Stimulated activated CD4-positive, alpha-beta T cell treated with anti-CD3 and anti-CD28 coated beads, Interleukin-15, amount 100 ng/mL, for 48 hours (primary cell): ENCODE measurements at regions not wholly inside any gene's neighbourhood (a gene's known extent, or its start where the extent isn't known, plus 50 kb on each side); places are given as distances from the start of the nearest gene placed in this dataset.
"Not testable (repeated sequence)": the region's sequence is repeated elsewhere in the genome, so short reads cannot be mapped to it uniquely, and the experiment has no call there.

Experiments
- DNase-seq, 2 donors: peaks; one replicate each; pipeline ENCODE4 v3.0.0-alpha.2; 2020; ENCODE audit warnings: low read depth in 2 of 2

DNA sequence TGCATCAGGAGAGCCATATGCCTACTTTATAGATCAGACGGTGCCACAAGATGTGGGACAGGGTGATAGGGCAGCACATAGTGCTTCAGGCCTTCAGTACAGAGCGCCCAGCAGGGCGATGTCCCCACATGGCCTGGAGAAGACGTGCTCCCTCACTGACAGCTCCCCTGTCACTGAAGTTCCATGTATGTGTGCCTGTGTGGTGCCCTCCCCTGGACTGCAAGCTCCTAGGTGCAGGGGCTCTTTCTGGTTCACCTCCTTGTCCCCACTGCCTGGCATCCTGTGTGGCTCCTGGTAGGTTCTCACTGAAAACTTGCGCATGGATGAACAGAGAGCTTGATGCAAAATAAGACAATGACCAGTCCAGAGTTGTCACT, 233.1 kb downstream of the GADD45G start:
- no peak for DNase-seq

DNA sequence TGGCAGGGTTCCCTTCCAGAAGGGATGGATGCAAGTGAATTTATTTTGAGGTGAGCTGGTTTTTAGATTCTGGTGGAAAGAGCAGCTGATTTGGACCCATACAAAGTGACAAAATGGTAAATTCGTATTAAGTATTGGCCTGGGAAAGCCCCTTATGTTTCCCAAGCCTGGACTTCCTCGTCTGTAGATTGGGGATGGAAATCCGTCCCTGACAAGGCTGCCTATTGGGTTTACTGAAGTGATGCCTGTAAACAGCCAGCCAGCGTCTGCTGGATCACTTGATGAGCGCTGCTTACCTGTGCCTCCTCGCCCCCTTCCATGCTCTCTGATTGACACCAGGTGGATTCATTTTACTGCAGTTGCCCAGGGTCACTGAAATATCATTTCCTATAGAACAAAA, 233.8 kb downstream of the GADD45G start:
- no peak for DNase-seq

DNA sequence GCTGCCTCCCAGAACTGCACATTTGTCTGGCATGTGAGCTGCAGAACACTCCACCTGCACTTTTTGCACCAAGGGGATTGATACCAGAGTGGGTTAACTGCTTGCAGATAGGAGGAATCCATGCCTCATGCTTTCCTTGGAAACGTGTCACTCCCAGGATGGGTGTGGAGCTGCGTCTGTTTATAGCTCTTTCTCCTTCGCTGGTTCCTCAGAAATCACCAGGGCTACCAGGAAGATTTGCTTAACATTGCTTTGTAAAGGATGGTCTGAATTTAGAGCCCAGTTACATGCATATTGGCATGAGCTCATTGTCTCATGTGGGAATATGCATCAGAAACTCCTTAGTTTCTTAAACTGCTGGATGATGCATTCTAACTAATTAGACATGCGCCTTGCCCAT, 234.6 kb downstream of the GADD45G start:
- no peak for DNase-seq

DNA sequence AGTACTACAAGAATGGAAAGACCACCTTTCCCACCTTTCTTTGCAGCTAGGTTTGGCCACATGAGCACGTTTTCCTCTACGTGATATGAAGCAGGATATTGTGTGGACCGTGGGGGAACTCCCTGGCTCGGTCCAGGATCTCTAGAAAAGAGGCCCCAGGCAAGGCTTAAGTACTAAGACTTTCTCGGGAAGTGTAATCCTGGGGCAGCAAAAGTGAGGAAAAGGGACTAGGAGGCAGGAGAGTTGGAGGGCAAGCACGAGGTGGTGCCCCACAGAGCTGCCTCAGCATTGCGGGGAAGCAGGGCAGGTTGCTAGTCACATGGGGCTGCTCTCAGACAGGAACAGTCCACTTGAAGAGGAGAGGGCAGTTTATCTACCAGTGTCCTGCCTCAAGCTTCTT, 235.1 kb downstream of the GADD45G start:
- DNase-seq: no peak

DNA sequence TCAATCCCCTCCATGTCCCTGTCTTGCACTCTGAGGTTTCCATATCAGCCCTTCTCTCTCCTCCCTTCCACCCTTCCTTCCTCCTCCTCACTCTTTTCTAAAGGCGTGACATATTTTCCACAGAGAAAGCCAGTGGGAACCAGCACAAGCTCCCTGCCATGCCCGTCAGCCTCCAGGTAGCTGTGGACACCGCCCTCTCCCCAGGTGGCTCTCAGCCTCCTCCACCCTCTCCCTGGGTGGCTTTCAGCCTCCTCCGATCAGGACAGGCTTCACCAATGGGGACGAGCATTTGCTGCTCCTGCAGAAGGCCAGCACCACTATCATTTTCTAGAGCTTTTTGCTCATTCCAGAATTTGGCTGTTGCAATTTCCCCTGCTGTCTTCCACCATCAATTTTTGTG, 236.6 kb downstream of the GADD45G start:
- no peak for DNase-seq

DNA sequence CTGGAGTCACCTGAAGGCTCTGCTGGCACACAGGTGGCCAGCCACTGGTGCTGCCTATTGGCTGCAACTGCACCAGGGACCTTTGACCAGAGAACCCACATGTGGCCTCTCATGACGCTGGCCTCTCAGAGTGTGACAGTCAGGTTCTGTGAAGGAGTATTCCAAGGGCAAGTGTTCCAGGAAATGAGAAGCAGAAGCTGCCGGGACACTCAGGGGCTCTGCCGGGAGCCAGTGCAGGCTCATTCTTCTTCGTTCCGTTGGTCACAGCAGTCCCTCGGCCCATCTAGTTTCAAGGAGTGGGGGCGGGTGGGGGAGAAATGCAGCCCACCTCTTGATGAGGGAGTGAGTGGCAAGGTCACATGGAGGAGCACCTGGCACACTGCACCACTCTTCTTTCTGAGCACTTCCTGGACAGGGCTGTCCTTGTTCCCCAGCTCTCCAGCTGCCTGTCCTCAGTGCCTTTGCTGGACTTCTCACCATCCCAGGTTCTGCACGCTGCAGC, 237.5 kb downstream of the GADD45G start:
- DNase-seq: no peak

DNA sequence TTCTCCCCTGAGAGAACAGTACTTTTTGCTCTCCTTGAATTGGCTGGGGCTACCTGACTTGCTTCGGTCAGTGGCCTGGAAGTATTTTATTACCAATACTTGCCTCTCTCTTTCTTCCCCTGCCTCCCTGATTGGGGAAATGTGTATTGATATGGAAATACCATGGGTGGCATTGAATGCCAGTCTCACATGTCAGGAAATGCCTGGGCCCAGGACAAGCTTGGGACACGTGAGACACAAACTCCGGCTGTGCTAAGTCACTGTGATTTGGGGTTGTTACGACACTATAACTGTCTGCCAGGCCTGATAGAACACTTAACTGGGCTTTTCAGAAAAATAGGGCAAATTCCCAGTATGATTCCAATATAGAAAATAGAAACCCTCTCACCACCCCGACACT, 238.3 kb downstream of the GADD45G start:
- DNase-seq: no peak

DNA sequence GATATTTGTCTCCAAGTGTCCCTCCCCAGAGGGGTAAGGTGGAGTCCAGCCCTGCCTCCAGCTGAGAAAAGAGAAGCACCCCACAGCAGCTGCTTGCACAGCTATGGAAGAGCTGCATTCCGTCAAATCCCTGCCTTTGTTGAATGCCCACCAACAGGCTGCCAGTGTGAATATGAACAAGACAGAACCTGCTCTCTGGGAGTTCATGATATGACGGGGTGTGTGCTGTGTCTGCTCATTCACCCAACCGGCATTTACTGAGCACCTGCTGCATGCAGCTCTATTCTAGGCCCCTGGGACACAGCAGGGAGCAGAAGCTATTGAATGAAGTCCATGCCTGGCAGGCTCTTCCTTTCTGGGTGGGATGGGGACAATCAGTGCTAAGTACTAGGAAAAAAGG, 238.8 kb downstream of the GADD45G start:
- DNase-seq: no peak

DNA sequence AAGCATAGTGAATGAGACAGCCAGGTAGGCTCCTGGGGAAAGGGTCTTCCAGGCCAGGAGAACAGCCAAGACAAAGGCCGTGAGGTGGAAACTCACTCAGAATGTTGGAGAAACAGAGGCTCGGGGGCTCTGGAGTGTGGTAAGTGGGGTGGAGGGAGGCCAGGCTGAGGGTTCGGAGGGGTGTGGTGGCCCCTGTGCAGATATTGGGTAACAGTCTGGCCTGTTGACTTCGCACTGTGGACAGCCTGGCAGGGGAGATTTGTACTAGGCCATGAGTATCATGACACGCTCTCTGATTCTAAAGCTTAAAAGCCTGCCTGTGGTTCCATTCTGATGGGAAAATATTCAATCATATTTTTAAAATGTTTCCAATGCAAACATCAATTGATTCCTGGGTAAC, 239.3 kb downstream of the GADD45G start:
- no peak for DNase-seq

DNA sequence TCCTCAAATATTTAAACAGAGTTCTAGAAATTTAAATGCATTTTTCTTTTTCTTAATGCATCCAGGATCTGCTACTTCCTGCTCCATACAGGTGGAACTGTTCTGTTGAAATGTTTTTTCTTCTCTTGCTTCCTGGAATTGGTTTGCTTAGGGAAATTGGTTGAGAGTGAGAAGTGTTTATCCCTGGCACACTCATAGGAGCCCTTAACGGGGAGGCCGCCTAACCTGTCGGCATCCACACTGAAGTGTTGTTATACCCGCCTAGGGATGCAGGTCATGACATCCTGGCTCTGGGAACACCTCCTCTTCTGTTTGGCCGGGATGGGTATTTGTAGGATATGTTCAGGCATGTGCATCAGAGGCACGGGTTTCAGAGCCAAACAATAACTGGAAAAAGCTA, 239.7 kb downstream of the GADD45G start:
- no peak for DNase-seq

DNA sequence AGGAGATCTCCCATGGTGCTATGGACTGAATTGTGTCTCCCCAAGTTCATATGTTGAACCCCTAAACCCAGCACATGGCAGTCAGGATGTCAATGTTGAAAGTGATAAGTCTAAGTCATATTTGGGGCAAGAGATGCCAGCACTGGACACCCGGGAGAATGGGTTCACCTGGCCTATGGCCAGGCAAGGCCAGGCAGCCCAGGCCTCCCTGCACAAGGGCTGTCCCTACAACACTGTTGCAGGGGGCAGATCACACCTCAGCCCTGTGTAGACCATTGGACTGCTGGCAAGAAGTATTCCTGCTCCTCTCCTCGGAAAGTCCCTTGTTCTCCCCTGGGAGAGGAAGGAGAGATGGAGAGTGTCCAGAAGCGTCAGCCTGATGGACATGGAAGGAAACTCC, 240.5 kb downstream of the GADD45G start:
- no peak for DNase-seq

DNA sequence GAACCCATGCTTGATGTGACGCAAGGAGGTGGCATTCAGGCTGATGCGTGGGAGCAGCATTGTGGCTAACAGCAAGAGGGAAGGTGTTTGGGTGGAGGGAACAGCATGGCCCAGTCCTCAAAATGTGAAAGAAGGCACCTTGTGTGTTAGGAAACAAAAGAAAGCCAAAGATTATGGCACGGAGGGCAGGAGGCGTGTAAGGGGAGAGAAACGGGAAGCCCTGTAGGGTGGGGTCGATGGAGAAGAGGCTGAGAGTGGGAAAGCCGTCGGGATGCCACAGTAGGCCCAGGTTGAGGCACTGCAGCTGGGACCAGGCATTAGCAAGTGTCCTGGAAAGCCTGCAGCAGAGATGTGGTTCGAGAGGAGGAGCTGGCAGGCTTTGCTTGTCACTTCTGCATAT, 241.1 kb downstream of the GADD45G start:
- no peak for DNase-seq

DNA sequence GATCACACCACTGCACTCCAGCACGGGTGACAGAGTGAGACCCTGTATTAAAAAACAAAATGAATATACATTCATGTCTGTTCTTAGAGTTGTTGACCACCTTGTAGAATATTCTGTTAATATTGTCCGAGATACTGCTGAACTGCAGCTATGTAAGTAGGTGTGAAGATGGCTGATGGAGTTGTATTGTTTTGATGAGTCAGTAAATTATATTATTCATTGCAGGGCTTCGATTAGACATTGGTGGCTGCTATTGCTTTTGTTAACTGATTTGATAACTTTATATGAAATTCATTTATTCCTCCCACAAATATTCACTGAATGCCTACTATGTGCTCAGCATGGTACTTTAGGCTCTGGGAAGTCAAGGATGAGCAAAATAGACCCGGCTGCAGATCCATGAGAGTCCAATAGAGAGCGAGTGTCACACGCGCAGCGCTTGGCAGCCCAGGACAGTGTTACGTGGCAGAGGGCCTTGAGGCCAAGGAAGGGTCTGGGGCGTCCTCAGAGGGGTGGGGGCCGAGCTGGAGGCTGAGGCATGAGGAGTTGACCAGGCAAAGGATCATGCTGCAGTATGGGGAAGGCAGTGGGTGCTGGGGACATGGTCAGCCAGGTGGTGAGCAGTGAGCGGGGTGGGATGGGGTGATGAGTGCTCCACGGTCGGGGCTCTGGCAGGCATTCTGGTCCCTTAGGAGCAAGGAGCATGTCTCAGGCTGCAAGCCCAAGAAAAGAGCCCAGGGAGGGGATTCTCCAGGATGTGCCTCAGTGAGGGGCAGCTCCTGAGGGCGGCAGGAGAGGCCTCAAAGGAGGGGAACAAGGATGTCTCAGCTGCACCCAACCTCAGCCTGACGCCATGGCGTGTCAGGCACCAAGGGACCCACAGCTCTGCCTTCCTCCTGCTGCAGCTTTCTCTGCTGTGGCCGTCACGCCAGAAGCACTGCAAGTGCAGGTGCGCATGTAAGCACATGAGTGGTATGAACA, 243.5 kb downstream of the GADD45G start:
- no peak for DNase-seq

DNA sequence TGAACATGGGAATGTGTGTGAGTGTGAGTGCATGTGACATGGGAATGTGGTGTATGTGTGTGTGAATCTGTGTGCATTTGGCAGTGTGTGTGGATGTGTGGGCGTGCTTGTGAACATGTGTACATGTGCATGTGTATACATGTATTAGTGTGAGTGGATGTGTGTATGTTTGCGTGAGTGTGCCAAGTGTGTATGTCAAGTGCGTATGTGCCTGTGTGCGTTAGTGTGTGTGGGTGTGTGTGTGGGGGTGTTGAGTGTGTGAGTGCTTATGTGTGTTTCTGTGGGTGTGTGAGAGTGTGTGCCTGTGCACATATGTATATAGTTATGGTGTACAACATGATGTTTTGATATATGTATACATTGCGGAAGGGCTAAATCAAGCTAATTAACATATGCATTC, 244.3 kb downstream of the GADD45G start:
- DNase-seq: no peak

DNA sequence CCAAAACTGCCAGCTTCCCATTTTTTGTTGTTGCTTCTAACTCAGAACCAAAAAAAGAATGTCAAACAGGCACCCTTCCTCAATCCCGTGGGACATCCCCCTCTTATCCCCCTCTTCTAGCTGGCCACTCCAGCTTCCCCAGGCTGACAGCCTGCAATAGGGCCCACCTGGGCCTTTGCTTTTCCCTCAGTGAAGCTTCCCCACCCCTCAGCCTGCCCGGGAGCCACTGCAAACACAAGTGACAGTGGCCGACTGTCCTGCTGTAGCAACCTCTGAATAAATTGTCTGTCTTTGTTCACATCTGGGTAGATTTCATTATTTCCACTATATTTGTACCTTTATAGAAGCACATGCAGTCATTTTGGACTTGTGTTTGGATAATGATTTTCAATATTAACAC, 245.3 kb downstream of the GADD45G start:
- DNase-seq: no peak

DNA sequence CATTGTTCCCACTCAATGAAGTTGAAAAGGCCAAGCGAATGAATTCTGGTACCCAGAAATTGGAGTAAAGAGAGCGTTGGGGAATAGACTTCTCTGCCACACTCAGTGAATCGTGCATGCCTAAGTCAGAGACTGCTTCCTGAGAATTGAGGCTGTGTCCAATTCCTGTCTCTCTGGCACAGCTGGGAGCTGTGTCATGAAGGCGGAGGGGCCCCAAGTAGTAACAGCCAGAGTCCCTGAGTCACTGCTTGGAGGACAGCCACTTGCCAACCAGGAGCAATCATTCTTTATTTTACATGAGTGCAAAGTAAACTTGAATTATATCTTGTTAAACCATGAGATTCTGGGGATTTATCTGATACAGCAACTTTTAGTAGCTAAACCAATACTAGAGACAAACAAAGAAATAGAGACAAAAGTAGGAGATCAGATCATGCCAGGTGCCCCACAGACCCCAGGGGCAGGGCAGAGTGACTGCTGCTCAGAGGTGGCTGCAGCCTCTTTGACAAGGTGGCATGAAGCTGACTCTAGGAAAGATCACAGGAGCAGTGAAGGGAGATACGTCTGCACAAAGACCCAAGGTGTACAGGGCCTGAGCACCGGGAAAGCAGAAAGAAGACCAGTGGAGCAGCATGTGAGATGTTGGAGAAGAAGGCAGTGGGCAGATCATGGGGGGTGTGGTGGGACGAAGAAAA, 246.0 kb downstream of the GADD45G start:
- no peak for DNase-seq

DNA sequence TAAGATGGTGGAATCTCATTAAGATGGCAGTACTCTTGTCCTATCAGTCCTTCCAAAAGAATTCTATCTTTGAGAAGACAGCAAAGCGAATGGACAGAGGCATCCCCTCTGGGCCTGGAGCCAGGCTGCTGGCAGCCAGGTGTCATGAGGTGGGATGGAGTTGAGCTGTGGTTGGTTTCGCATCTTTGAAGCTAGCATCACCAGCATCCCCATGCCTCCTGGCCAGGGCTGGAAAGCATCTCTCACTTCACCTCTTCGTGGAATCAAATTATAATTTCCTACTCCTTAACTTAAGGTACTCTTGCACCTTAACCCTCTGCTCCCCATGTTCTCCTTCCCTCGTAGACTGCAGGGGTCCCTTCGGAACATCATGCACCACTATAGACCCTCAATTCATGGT, 248.3 kb downstream of the GADD45G start:
- DNase-seq: no peak

DNA sequence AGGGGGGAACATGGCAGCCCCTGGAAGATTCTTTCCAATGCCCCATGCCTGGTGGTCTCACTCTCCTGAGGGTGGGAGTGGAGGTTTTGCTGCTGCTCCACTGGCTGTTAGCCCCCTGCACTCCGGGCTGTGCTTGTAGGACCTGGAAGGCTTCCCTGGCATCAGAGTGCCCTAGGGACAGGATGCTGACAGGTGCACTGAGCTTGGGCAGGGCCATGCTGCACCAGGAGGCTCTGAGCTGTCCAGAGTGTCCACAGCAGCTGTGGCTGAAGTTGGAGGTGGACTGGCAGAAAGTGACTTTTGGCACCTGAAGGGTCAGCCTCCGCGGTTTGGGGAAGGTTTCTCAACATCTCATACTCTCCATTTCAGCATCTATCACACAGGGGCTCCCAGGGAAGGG, 249.1 kb downstream of the GADD45G start:
- no peak for DNase-seq

DNA sequence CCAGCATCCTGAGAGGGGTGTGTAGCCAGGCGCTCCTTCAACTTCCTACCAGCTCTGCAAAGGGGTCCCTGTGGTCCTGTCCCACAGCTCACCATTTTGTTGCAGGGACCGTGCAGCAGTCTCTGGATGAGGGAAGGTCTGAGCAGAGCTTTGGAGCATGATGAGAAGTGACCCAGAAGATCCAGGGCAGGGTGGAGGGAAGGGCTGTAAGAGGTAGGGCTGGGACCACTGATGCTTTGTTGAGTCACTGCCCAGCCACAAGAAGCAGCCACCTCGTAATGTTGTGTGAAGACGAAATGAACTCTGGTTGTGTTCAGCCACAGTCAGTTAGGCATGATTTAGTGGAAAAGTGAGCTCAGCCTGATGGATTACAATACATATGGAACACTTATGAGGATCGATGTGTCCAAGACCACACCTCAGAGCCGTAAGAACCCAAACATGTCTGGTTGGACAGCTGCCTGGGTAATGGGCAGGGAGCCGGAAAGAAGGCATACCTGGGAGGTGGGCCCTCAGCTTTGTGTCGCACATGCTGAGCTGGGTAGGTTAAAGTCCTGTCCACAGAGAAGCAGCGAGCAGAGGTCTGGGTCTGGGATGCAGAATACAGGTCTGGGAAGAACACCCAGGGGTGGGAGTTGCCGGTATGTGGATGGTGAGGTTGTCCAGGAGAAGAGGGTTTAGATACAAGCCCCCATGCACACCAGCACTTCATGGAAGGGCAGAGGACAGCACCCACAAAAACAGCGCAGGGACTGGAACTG, 250.1 kb downstream of the GADD45G start:
- no peak for DNase-seq

DNA sequence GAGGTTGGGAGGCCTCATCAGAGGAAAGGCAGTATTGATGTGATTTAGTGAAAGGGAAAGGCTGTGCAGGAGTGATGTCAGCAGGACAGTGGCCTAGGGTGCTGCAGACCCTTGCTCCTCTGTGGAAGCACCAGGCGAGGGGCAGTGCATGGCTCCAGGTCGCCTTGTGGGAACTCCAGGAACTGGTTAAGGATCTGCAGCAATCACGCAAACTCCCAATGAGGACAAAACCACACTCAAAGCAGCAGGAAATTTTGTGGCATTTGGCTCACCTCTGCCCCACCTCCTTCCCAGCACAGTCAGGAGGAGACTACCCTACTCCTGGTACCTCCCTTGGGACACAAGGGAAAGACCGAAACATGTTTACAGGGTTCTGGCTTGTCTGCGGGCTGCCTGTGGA, 251.5 kb downstream of the GADD45G start:
- DNase-seq: not testable (repeated sequence)

DNA sequence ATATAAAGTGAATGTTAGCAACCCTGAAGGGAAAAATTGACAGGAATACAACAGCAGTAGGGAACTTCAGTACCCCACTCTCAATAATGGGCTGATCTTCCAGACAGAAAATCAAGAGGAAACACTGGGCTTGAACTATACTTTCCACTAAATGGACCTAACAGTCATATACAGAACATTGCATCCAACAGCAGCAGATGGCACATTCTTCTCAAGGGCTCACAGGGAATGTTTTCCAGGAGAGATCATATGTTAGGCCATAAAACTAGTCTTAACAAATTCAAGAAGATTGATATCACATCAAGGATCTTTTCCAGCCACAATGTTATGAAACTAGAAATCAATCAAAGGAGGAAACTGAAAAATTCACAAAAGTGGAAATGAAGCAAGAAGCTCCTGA, 252.1 kb downstream of the GADD45G start:
- not testable (repeated sequence) for DNase-seq

DNA sequence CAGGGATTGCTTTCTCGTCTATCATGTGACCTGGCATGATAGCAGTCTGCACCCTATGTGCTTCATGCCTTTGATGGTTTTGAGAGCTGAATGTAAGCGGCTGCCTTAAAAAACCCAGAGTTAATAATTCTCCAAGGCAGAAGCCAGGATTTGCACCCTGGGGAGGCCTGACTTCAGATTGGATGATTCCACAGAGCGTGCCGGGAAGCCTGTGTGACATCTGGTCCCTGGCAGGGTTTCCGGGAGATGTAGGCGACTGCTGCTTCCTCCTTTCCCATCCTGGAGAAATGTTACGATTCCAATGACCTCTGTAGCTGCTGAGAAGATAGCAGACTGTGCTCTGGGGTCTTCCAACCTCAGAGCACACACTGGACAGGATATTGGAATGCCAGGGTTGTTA, 255.0 kb downstream of the GADD45G start:
- DNase-seq: not testable (repeated sequence)
